NCI-H1105 treated with DMSO at 0.1 percent for 48 hours (cell line): ENCODE measurements at regions not wholly inside any gene's neighbourhood (a gene's known extent, or its start where the extent isn't known, plus 50 kb on each side); places are given as distances from the start of the nearest gene placed in this dataset.
"Not testable (repeated sequence)": the region's sequence is repeated elsewhere in the genome, so short reads cannot be mapped to it uniquely, and the experiment has no call there.

Experiments
- DNase-seq: peaks from one replicate; lab custom pipeline; 2025; lab: John Stamatoyannopoulos, UW

- DNase-seq = no peak
Measured at GRCh38 chr15:26024241-26024640, 161.1 kb upstream of the ATP10A start.

GRCh38 chr15:26023691-26024090 is 160.6 kb upstream of the ATP10A start:
- DNase-seq = no peak

GRCh38 chr15:26023231-26023630 is 160.1 kb upstream of the ATP10A start:
- DNase-seq = no peak

- DNase-seq = no peak
Measured at GRCh38 chr15:26020871-26021270, 157.7 kb upstream of the ATP10A start.

GRCh38 chr15:26017665-26018064 is 154.5 kb upstream of the ATP10A start:
- no peak for DNase-seq

- no peak for DNase-seq
Measured at GRCh38 chr15:26015516-26016075, 152.5 kb upstream of the ATP10A start.

- DNase-seq = no peak
Measured at GRCh38 chr15:26013981-26014380, 150.9 kb upstream of the ATP10A start.

GRCh38 chr15:26011916-26012315 is 148.8 kb upstream of the ATP10A start:
- no peak for DNase-seq

GRCh38 chr15:26007151-26007550 is 144.0 kb upstream of the ATP10A start:
- DNase-seq = no peak

- no peak for DNase-seq
Measured at GRCh38 chr15:26001201-26001600, 138.1 kb upstream of the ATP10A start.

- no peak for DNase-seq
Measured at GRCh38 chr15:25993506-25993905, 130.4 kb upstream of the ATP10A start.

GRCh38 chr15:25990220-25990619 is 127.1 kb upstream of the ATP10A start:
- no peak for DNase-seq

- no peak for DNase-seq
Measured at GRCh38 chr15:25989327-25989726, 126.2 kb upstream of the ATP10A start.

- not testable (repeated sequence) for DNase-seq
Measured at GRCh38 chr15:25988716-25989115, 125.6 kb upstream of the ATP10A start.

GRCh38 chr15:25987638-25988037 is 124.5 kb upstream of the ATP10A start:
- no peak for DNase-seq

- DNase-seq = no peak
Measured at GRCh38 chr15:25985165-25985564, 122.0 kb upstream of the ATP10A start.

- DNase-seq = no peak
Measured at GRCh38 chr15:25982736-25983135, 119.6 kb upstream of the ATP10A start.

- DNase-seq = no peak
Measured at GRCh38 chr15:25981114-25981513, 118.0 kb upstream of the ATP10A start.

GRCh38 chr15:25972141-25972675 is 109.1 kb upstream of the ATP10A start:
- DNase-seq = no peak

GRCh38 chr15:25971053-25971452 is 107.9 kb upstream of the ATP10A start:
- DNase-seq = no peak

- no peak for DNase-seq
Measured at GRCh38 chr15:25969886-25970285, 106.8 kb upstream of the ATP10A start.

- no peak for DNase-seq
Measured at GRCh38 chr15:25967116-25967515, 104.0 kb upstream of the ATP10A start.

- no peak for DNase-seq
Measured at GRCh38 chr15:25965326-25965725, 102.2 kb upstream of the ATP10A start.

GRCh38 chr15:25960273-25960672 is 97.1 kb upstream of the ATP10A start:
- no peak for DNase-seq
